Activated gamma-delta T cell treated with anti-CD3 and anti-CD28 coated beads, Interleukin-2, amount 50 U/mL, for 16 hours (primary cell): ENCODE measurements at regions not wholly inside any gene's neighbourhood (a gene's known extent, or its start where the extent isn't known, plus 50 kb on each side); places are given as distances from the start of the nearest gene placed in this dataset.
"Not testable (repeated sequence)": the region's sequence is repeated elsewhere in the genome, so short reads cannot be mapped to it uniquely, and the experiment has no call there.

Experiments used
- DNase-seq: peaks from one replicate; pipeline ENCODE4 v3.0.0-alpha.2; 2020; ENCODE audit warnings: low read depth

GRCh38 chr18:22701326-22701725 lies 231.8 kb upstream of the RBBP8 start:
- DNase-seq, result no peak

GRCh38 chr18:22701795-22702194 lies 231.3 kb upstream of the RBBP8 start:
- no peak for DNase-seq

- no peak for DNase-seq
Observed at GRCh38 chr18:22702806-22703205, 230.3 kb upstream of the RBBP8 start.

- peak; percentile 2 for DNase-seq
Observed at GRCh38 chr18:22703883-22704585, 229.1 kb upstream of the RBBP8 start.

GRCh38 chr18:22704586-22704918 lies 228.6 kb upstream of the RBBP8 start:
- DNase-seq, result no peak

- DNase-seq, result no peak
Observed at GRCh38 chr18:22705328-22705727, 227.8 kb upstream of the RBBP8 start.

GRCh38 chr18:22706025-22706424 lies 227.1 kb upstream of the RBBP8 start:
- not testable (repeated sequence) for DNase-seq

- no peak for DNase-seq
Observed at GRCh38 chr18:22709288-22710060, 223.7 kb upstream of the RBBP8 start.

GRCh38 chr18:22710673-22711191 lies 222.4 kb upstream of the RBBP8 start:
- no peak for DNase-seq

- no peak for DNase-seq
Observed at GRCh38 chr18:22711192-22711685, 221.9 kb upstream of the RBBP8 start.

- DNase-seq, result no peak
Observed at GRCh38 chr18:22713511-22713910, 219.6 kb upstream of the RBBP8 start.

GRCh38 chr18:22717536-22717935 lies 215.6 kb upstream of the RBBP8 start:
- not testable (repeated sequence) for DNase-seq

GRCh38 chr18:22723221-22723620 lies 209.9 kb upstream of the RBBP8 start:
- DNase-seq, result no peak

- no peak for DNase-seq
Observed at GRCh38 chr18:22723773-22724172, 209.4 kb upstream of the RBBP8 start.

- no peak for DNase-seq
Observed at GRCh38 chr18:22726469-22726868, 206.7 kb upstream of the RBBP8 start.

- DNase-seq, result no peak
Observed at GRCh38 chr18:22728016-22728415, 205.1 kb upstream of the RBBP8 start.

GRCh38 chr18:22728481-22729105 lies 204.5 kb upstream of the RBBP8 start:
- no peak for DNase-seq

- no peak for DNase-seq
Observed at GRCh38 chr18:22731398-22731797, 201.7 kb upstream of the RBBP8 start.

GRCh38 chr18:22734105-22734661 lies 198.9 kb upstream of the RBBP8 start:
- DNase-seq, result no peak

GRCh38 chr18:22734791-22735627 lies 198.1 kb upstream of the RBBP8 start:
- DNase-seq, result no peak

GRCh38 chr18:22737054-22737453 lies 196.1 kb upstream of the RBBP8 start:
- DNase-seq, result no peak
